GM12878 (cell line): ENCODE measurements at regions not wholly inside any gene's neighbourhood (a gene's known extent, or its start where the extent isn't known, plus 50 kb on each side); places are given as distances from the start of the nearest gene placed in this dataset.

Source experiments
- ATAC-seq: fragments of 200-7000 bp; cut with Tn5 transposase; 3 replicates; pipeline ENCODE4 v1.9.1; 2020; ENCODE audit warnings: mild to moderate bottlenecking, moderate library complexity
- BruUV-seq: library from RNA; stranded (reverse); fragments of 400-500 nt; replicated peaks from 2 replicates; lab custom pipeline; 2021; lab: Mats Ljungman, UMichigan
- CTCF ChIA-PET: fragments of 300-600 bp; sonication (Branson Sonifier 250); formaldehyde crosslinking; extraction: SDS; loops from one replicate; lab custom pipeline; 2021; ENCODE audit warnings: inconsistent platforms; lab: Yijun Ruan, JAX
- POLR2A ChIA-PET: fragments of 350-600 bp; formaldehyde crosslinking; extraction: SDS; loops from one replicate; lab custom pipeline; 2021; ENCODE audit warnings: inconsistent platforms; lab: Charles Lee
- RAD21 ChIA-PET: fragments of 300-600 bp; sonication (Branson Sonifier 250); formaldehyde crosslinking; loops from one replicate; lab custom pipeline; 2023; ENCODE audit warnings: antibody characterized with exemption; ENCODE audit not compliant: unreplicated experiment; lab: Charles Lee
- SMC1A ChIA-PET: fragments of 300-600 bp; sonication (Branson Sonifier 250); formaldehyde crosslinking; loops from one replicate; lab custom pipeline; 2023; ENCODE audit not compliant: unreplicated experiment, uncharacterized antibody; lab: Charles Lee
- DNase-seq: peaks from one replicate; pipeline ENCODE4 v3.0.0-alpha.2; 2011; ENCODE audit warnings: low read depth, low spot score
- FAIRE-seq: peaks from 3 replicates; lab custom pipeline; 2011; peaks lifted over from hg19 to GRCh38; lab: Jason Lieb, UNC
- H2AFZ ChIP-seq: 2 replicates; pipeline ENCODE4 v1.6.0; 2011; ENCODE audit warnings: low read depth, low read length, control low read depth; ENCODE audit not compliant: control insufficient read depth
- H3K27ac ChIP-seq: 2 replicates; pipeline ENCODE4 v1.5.1; 2011; ENCODE audit warnings: control low read depth; ENCODE audit not compliant: control insufficient read depth, insufficient read depth
- H3K27me3 ChIP-seq, 2 experiments: replicated peaks in 1 of 2; 2 replicates each; pipeline versions ENCODE4 v1.6.0 to v1.6.1; 2011; ENCODE audit warnings: low read length in 1 of 2; ENCODE audit not compliant: control insufficient read depth in 2 of 2, insufficient read depth in 2 of 2
- H3K36me3 ChIP-seq, 2 experiments: 2 replicates each; pipeline ENCODE4 v1.5.1; 2011; ENCODE audit warnings: low read length in 1 of 2; ENCODE audit not compliant: control insufficient read depth in 2 of 2, insufficient read depth in 2 of 2
- H3K4me1 ChIP-seq: 2 replicates; pipeline ENCODE4 v1.6.1; 2011; ENCODE audit warnings: mild to moderate bottlenecking, low read length, moderate library complexity, mixed read lengths; ENCODE audit not compliant: control insufficient read depth, insufficient read depth
- H3K4me2 ChIP-seq: 2 replicates; pipeline ENCODE4 v1.6.0; 2011; ENCODE audit warnings: control low read depth; ENCODE audit not compliant: control insufficient read depth, insufficient read depth
- H3K4me3 ChIP-seq: fragments of 200-600 bp; sonication (generic); 2 replicates; pipeline ENCODE4 v1.5.1; 2016
- H3K79me2 ChIP-seq: 2 replicates; pipeline ENCODE4 v1.6.0; 2011; ENCODE audit warnings: low read length; ENCODE audit not compliant: control insufficient read depth, insufficient read depth
- H3K9ac ChIP-seq: 2 replicates; pipeline ENCODE4 v1.8.0; 2011; ENCODE audit warnings: low read length, control low read depth, mixed read lengths; ENCODE audit not compliant: control insufficient read depth, insufficient read depth
- H3K9me3 ChIP-seq: replicated peaks from 3 replicates; pipeline ENCODE4 v1.5.1; 2011; ENCODE audit warnings: mild to moderate bottlenecking, low read length; ENCODE audit not compliant: control insufficient read depth, insufficient read depth
- H4K20me1 ChIP-seq: 2 replicates; pipeline ENCODE4 v1.6.0; 2011; ENCODE audit not compliant: control insufficient read depth, insufficient read depth
- CHD2 ChIP-seq: IDR thresholded peaks from 2 replicates; pipeline ENCODE4 v1.6.1; 2011; ENCODE audit warnings: low read depth, low read length, improper control_type of control experiment, borderline replicate concordance
- NRF1 ChIP-seq: conservative IDR thresholded peaks from 2 replicates; pipeline ENCODE4 v1.6.1; 2011; ENCODE audit warnings: mild to moderate bottlenecking, low read depth, low read length, improper control_type of control experiment
- PKNOX1 ChIP-seq: fragments of 450-650 bp; IDR thresholded peaks from 2 replicates; pipeline ENCODE4 v1.6.1; 2016; ENCODE audit warnings: mild to moderate bottlenecking
- PRDM15 ChIP-seq: fragments of 450-650 bp; formaldehyde crosslinking; IDR thresholded peaks from 2 replicates; pipeline ENCODE4 v1.4.0; 2020; ENCODE audit warnings: mild to moderate bottlenecking, moderate library complexity
- RB1 ChIP-seq: fragments of 450-650 bp; formaldehyde crosslinking; IDR thresholded peaks from 2 replicates; pipeline ENCODE4 v1.6.1; 2017; ENCODE audit warnings: mild to moderate bottlenecking, borderline replicate concordance
- SREBF2 ChIP-seq: IDR thresholded peaks from 2 replicates; pipeline ENCODE4 v1.6.1; 2012; ENCODE audit warnings: mild to moderate bottlenecking, low read length
- TCF12 ChIP-seq: IDR thresholded peaks from 2 replicates; pipeline ENCODE4 v1.6.1; 2011; ENCODE audit warnings: low read depth, mild to moderate bottlenecking, low read length
- ZBED1 ChIP-seq: IDR thresholded peaks from 2 replicates; pipeline ENCODE4 v1.6.1; 2016; ENCODE audit warnings: borderline replicate concordance
- in situ Hi-C: fragments of 300-500 bp; cut with MboI; formaldehyde crosslinking; loops from 9 replicates; pipeline ENCODE4 v1.14.3; 2018; ENCODE audit warnings: mixed read lengths
- intact Hi-C: fragments of 100-400 bp; cut with micrococcal nuclease; formaldehyde crosslinking; loops from one replicate; pipeline ENCODE4 v1.14.2; 2022; ENCODE audit not compliant: unreplicated experiment
- TF ChIP-seq, protein P1 (sequence below): IDR thresholded peaks from 2 replicates; pipeline ENCODE4 v1.6.1; 2012; ENCODE audit warnings: low read depth, low read length, improper control_type of control experiment
- TF ChIP-seq, protein P2 (sequence below): fragments of 450-650 bp; IDR thresholded peaks from 2 replicates; pipeline ENCODE4 v1.6.1; 2018; ENCODE audit warnings: mild to moderate bottlenecking, low read depth, moderate library complexity; ENCODE audit not compliant: partially characterized antibody
- TF ChIP-seq, protein P3 (sequence below): fragments of 450-650 bp; IDR thresholded peaks from 2 replicates; pipeline ENCODE4 v1.6.1; 2017; ENCODE audit warnings: mild to moderate bottlenecking
- TF ChIP-seq, protein P4 (sequence below): fragments of 450-650 bp; conservative IDR thresholded peaks from 2 replicates; pipeline ENCODE4 v1.6.1; 2017; ENCODE audit warnings: mild to moderate bottlenecking, moderate library complexity

DNA sequence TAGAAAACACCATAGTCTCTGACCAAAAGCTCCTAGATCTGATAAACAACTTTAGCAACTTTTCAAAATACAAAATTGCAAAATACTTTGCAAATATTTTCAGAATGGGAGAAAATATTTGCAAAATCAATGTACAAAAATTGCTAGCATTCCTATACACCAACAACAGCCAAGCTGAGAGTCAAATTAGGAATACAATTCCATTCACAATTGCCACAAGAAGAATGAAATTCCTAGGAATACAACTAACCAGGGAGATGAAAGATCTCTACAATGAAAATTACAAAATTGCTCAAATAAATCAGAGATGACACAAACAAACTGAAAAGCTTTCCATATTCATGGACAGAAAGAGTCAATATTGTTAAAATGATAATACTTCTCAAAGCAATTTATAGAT lies 327.0 kb upstream of the ZC3H15 start:
- Histone ChIP-seq H3K4me1 (no peaks in the 10 kb centered on the region), H3K79me2 (no peaks in the 10 kb centered on the region), H3K4me3 (no peak overlapping the region), H3K36me3 (no peaks in the 10 kb centered on the region)
- in situ Hi-C loops = no loop called here
- no TSS peak for BruUV-seq
- TF ChIP-seq ZBED1 = no peak
- TF ChIP-seq, protein P1, sequence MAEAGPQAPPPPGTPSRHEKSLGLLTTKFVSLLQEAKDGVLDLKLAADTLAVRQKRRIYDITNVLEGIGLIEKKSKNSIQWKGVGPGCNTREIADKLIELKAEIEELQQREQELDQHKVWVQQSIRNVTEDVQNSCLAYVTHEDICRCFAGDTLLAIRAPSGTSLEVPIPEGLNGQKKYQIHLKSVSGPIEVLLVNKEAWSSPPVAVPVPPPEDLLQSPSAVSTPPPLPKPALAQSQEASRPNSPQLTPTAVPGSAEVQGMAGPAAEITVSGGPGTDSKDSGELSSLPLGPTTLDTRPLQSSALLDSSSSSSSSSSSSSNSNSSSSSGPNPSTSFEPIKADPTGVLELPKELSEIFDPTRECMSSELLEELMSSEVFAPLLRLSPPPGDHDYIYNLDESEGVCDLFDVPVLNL = no peak
- TF ChIP-seq SREBF2 = no peak
- TF ChIP-seq, protein P2, sequence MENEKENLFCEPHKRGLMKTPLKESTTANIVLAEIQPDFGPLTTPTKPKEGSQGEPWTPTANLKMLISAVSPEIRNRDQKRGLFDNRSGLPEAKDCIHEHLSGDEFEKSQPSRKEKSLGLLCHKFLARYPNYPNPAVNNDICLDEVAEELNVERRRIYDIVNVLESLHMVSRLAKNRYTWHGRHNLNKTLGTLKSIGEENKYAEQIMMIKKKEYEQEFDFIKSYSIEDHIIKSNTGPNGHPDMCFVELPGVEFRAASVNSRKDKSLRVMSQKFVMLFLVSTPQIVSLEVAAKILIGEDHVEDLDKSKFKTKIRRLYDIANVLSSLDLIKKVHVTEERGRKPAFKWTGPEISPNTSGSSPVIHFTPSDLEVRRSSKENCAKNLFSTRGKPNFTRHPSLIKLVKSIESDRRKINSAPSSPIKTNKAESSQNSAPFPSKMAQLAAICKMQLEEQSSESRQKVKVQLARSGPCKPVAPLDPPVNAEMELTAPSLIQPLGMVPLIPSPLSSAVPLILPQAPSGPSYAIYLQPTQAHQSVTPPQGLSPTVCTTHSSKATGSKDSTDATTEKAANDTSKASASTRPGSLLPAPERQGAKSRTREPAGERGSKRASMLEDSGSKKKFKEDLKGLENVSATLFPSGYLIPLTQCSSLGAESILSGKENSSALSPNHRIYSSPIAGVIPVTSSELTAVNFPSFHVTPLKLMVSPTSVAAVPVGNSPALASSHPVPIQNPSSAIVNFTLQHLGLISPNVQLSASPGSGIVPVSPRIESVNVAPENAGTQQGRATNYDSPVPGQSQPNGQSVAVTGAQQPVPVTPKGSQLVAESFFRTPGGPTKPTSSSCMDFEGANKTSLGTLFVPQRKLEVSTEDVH = no peak
- TF ChIP-seq TCF12 = no peak
- TF ChIP-seq RB1 = no peak
- TF ChIP-seq PKNOX1 = no peak
- TF ChIP-seq, protein P3, sequence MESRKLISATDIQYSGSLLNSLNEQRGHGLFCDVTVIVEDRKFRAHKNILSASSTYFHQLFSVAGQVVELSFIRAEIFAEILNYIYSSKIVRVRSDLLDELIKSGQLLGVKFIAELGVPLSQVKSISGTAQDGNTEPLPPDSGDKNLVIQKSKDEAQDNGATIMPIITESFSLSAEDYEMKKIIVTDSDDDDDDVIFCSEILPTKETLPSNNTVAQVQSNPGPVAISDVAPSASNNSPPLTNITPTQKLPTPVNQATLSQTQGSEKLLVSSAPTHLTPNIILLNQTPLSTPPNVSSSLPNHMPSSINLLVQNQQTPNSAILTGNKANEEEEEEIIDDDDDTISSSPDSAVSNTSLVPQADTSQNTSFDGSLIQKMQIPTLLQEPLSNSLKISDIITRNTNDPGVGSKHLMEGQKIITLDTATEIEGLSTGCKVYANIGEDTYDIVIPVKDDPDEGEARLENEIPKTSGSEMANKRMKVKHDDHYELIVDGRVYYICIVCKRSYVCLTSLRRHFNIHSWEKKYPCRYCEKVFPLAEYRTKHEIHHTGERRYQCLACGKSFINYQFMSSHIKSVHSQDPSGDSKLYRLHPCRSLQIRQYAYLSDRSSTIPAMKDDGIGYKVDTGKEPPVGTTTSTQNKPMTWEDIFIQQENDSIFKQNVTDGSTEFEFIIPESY = no peak
- TF ChIP-seq PRDM15 (CRISPR knock-in tag) = no peak
- TF ChIP-seq, protein P4, sequence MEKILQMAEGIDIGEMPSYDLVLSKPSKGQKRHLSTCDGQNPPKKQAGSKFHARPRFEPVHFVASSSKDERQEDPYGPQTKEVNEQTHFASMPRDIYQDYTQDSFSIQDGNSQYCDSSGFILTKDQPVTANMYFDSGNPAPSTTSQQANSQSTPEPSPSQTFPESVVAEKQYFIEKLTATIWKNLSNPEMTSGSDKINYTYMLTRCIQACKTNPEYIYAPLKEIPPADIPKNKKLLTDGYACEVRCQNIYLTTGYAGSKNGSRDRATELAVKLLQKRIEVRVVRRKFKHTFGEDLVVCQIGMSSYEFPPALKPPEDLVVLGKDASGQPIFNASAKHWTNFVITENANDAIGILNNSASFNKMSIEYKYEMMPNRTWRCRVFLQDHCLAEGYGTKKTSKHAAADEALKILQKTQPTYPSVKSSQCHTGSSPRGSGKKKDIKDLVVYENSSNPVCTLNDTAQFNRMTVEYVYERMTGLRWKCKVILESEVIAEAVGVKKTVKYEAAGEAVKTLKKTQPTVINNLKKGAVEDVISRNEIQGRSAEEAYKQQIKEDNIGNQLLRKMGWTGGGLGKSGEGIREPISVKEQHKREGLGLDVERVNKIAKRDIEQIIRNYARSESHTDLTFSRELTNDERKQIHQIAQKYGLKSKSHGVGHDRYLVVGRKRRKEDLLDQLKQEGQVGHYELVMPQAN = no peak
- no peak for TF ChIP-seq NRF1
- TF ChIP-seq CHD2 = no peak
- TF ChIP-seq, all 136 proteins: peak for 0
- no peaks in the 10 kb centered on the region for H3K27me3 ChIP-seq
- ChIA-PET POLR2A (interaction anchor here (0.7 kb wide), 1 partner anchor 821 kb away, joined by 5 read pairs; no protein-coding TSS in a partner anchor), CTCF (no interaction called here), SMC1A (interaction anchor here (0.6 to 0.8 kb wide), 2 partner anchors 20 to 282 kb away, joined by 3 read pairs; no protein-coding TSS in a partner anchor), RAD21 (interaction anchor here (1.4 kb wide), 1 partner anchor 23 kb away, joined by 4 read pairs; no protein-coding TSS in a partner anchor)
- ATAC-seq = no peak
- no peak for FAIRE-seq
- H2AFZ ChIP-seq = no peak overlapping the region
- no peak for DNase-seq
- no peak overlapping the region for H3K9ac ChIP-seq
- no peak overlapping the region for H3K27ac ChIP-seq
- H3K4me2 ChIP-seq = no peak overlapping the region
- intact Hi-C loops = no loop called here
- no peaks in the 10 kb centered on the region for H4K20me1 ChIP-seq
- H3K9me3 ChIP-seq = no peaks in the 10 kb centered on the region; the same call in 2 of the 3 replicates
